Head of caudate nucleus (tissue), 42 donors: ENCODE measurements at regions not wholly inside any gene's neighbourhood (a gene's known extent, or its start where the extent isn't known, plus 50 kb on each side); places are given as distances from the start of the nearest gene placed in this dataset.

Experiments used
- DNase-seq, 42 donors: peaks; one replicate each; pipeline versions ENCODE4 v3.0.0 to v3.0.0-alpha.2; 2020 to 2021; ENCODE audit warnings: mixed read lengths in 7 of 42
- intact Hi-C: fragments of 100-400 bp; cut with DNase I; formaldehyde crosslinking; loops from one replicate; pipeline ENCODE4 v1.15.0; 2022

DNA sequence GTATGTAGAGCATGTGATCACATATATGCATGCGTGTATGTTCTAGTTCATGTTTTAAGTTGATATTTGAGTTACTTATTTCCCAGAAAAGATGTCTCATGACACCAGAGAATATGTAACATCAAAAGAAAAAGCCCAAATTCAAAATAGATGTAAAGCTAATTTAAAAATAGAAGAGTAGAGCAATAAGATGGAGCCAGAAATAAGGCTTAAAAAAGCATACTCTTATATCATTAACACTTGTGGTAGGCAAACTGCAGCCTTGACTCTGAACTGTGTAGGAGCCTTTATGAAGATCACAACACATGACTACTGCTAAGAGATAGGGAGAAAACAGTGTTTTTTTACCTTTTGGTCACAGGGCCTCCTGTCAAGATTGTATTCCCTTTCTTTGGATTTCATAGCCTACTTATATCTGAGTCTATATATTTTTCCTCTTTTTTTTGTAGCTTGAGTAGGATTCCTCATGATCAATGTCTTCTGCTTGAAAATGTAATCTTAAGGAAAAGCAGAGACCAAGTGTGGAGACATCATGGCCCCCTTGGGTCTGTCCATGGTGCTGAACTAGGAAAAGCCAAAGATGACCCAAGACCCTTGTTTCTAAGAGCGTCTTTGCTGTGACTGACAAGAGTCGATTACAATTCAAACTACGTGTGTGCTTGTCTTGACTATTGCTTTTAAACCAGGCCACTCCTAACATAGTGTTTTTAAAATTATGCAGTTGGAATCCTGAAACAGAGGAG, 390.4 kb downstream of the SHISA9 start:
- peak in 1 of 42 donors; percentile 14 for DNase-seq
- intact Hi-C loops: no loop called here

GRCh38 chr16:13296206-13296605, 394.8 kb downstream of the SHISA9 start:
- no peak for DNase-seq
- intact Hi-C loops: no loop called here

GRCh38 chr16:13298666-13299065, 397.3 kb downstream of the SHISA9 start:
- peak in 10 of 42 donors; percentile 6 to 44 (median 15) for DNase-seq
- intact Hi-C loops: no loop called here

GRCh38 chr16:13300066-13300840, 398.9 kb downstream of the SHISA9 start:
- intact Hi-C loops: no loop called here
- peak in 35 of 42 donors; percentile 11 to 86 (median 46) for DNase-seq

GRCh38 chr16:13305019-13305755, 403.8 kb downstream of the SHISA9 start:
- no peak for DNase-seq
- intact Hi-C loops: no loop called here

DNA sequence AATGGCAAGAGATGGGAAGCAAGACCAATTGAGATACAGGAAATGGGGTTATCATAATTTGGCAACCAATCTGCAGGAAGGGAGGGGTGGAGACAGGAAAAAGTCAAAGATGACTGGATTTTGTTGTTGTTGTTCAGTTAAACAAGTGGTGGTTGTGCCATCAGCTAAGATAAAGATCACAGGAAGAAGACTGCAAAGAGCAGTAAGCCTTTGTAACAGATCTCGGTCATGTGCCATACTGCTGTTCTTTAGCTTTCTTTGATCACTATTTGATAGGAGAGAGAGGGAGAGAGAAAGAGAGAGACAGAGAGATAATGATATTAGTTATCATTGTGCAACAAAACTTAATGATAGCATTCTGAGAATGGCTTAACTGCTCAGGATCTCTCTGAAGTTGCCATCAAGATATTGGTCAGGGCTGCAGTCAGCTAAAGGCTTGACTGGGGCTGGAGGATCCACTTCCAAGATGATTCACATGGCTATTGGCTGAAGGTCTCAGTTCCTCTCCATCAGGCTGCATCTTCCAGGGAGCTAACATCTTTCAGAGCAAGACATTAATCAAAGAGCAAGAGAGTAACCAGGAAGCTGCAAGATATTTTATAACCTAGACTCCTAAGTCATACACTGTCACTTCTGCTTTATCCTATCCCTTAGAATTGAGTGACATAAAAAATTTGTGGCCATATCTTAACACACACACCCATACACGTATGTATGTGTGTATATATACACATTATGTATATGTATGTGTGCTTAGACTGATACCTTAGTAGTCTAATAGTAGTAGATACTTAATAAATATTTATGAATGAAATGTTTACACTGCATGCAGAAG, 405.0 kb downstream of the SHISA9 start:
- DNase-seq: no peak
- intact Hi-C loops: no loop called here

GRCh38 chr16:13307255-13307654, 405.9 kb downstream of the SHISA9 start:
- no peak for DNase-seq
- intact Hi-C loops: no loop called here

GRCh38 chr16:13307851-13308250, 406.5 kb downstream of the SHISA9 start:
- intact Hi-C loops: no loop called here
- no peak for DNase-seq

GRCh38 chr16:13312063-13312462, 410.7 kb downstream of the SHISA9 start:
- DNase-seq: no peak
- intact Hi-C loops: no loop called here

DNA sequence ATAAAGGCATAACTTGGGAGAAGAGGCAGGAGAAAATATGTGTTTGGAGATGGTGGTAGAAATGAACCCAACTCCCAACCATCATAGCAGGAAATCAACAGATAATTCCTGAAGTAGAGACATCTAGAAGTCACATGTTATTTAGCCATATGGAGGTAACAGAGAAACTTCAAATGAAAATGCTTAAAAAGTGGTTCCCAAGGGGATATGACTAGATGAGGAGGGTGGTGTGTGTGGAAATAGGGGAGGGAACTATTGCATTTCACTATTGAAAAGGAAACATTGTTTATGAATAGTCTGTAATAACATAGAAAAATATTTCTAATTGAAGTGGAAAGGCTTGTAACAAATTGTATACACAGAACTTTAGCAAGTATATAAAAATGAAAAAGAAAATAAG, 412.0 kb downstream of the SHISA9 start:
- intact Hi-C loops: no loop called here
- no peak for DNase-seq

- DNase-seq: no peak
- intact Hi-C loops: no loop called here
Measured at GRCh38 chr16:13314633-13315032, 413.2 kb downstream of the SHISA9 start.

DNA sequence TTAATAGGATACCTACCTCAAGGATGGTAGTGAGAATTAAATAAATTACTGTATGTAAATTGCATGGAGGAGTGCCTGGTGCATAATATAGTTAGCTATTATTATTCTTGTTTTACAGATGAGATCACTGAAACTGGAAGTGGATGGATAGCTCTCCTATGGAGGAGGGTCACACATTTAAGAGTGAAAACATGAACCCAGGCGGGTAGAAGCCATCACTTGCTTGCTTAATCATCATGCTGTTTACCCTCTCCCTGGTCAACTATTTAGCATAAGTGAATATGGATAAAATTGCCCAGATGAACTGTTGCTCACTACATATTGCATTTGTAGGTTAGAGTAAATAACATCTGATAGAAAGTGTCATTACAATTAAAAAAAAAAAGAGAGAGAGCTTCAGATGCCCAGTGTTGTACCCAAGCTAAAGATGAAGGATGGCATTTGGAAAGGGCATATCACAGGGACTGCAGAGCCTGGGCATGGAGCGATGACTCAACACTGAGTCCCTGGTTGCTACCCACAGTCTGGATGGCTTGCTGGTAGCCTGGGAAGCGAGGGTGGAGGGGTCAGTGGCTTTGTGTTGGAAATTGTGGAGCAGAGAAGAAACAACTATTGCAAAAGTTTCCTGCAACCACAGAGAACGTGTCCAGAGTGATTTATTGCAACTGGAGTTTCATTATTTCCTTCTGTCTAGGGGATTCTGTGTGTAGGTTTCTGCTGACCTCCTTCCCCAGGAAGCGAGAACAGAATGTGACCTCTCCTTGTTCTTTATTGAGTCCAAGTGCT, 414.4 kb downstream of the SHISA9 start:
- intact Hi-C loops: no loop called here

GRCh38 chr16:13322336-13322735, 420.9 kb downstream of the SHISA9 start:
- intact Hi-C loops: no loop called here
- DNase-seq: no peak

More for the DNA sequence above, 414.4 kb downstream of the SHISA9 start:
- DNase-seq: no peak

DNA sequence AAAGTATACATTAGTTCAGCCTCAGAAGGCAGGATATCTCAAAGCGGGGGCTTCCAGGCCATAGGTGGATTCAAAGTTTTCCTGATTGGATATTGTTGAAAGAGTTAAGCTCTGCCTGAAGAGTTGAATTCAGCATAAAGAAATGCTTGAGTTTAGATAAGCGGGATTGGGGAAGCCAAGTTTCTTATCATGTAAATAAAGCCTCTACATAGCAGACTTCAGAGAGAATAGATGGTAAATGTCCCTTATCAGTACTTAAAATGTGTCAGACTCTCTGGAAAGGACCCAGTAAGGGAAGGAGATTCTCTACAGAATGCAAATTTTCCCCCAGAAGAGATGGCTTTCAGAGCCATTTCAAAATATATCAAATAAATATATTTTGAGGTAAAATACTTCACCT, 423.5 kb downstream of the SHISA9 start:
- intact Hi-C loops: no loop called here
- no peak for DNase-seq

DNA sequence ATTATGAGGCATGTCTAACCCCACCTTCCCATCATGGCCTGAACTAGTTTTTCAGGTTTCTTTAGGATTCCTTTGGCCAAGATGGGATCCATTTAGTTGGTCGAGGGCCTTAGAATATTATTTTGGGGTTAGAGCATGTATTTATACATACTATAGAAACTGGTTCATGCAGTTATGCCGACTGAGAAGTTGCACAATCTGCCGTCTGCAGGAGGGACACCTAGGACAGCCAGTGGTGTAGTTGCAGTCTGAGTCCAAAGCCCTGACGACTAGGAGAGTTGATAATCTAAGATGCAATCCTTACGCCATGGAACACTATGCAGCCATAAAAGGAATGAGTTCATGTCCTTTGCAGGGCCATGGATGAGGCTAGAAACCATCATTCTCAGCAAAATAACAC, 424.0 kb downstream of the SHISA9 start:
- intact Hi-C loops: no loop called here

DNA sequence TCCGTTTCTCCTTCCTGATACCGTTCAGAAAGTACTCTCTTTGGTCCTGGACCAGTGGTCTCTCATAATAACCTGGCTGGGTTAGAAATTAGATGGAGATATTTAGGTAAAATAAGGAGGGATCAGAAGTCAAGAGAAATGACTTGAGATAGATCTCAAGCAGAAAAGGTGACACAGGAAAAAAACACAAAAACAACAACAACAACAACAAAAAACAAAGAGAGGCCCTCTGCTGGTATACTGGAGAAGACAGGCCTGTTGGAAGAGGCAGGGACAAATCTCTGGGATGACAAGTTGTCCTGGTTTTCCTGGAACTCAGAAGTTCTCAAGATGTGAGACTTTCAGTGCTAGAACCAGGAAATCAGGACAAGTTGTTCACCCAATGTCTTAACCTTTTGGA, 430.5 kb downstream of the SHISA9 start:
- no peak for DNase-seq
- intact Hi-C loops: no loop called here

More for the DNA sequence above, 424.0 kb downstream of the SHISA9 start:
- DNase-seq: no peak

GRCh38 chr16:13332713-13333255, 431.4 kb downstream of the SHISA9 start:
- intact Hi-C loops: no loop called here
- DNase-seq: no peak

- intact Hi-C loops: no loop called here
- no peak for DNase-seq
Measured at GRCh38 chr16:13333336-13333735, 431.9 kb downstream of the SHISA9 start.
